H1 (cell line): ENCODE measurements at regions not wholly inside any gene's neighbourhood (a gene's known extent, or its start where the extent isn't known, plus 50 kb on each side); places are given as distances from the start of the nearest gene placed in this dataset.
"Not testable (repeated sequence)": the region's sequence is repeated elsewhere in the genome, so short reads cannot be mapped to it uniquely, and the experiment has no call there.

ENCODE experiments used
- CTCF ChIA-PET: fragments of 300-600 bp; sonication (Branson Sonifier 250); formaldehyde crosslinking; loops from one replicate; lab custom pipeline; 2021; ENCODE audit not compliant: partially characterized antibody; lab: Charles Lee
- POLR2A ChIA-PET: fragments of 300-600 bp; sonication (Branson Sonifier 250); formaldehyde crosslinking; loops from one replicate; lab custom pipeline; 2021; ENCODE audit warnings: inconsistent platforms; ENCODE audit not compliant: partially characterized antibody; lab: Charles Lee
- DNase-seq, 2 experiments: peaks; one replicate each; pipeline versions ENCODE4 v3.0.0 to v3.0.0-alpha.2; 2010 to 2022; ENCODE audit warnings: low spot score in 2 of 2, low read depth in 1 of 2, mixed read lengths in 1 of 2
- FAIRE-seq: peaks from 2 replicates; lab custom pipeline; 2011; peaks lifted over from hg19 to GRCh38; lab: Jason Lieb, UNC
- H2AFZ ChIP-seq: 2 replicates; pipeline ENCODE4 v1.8.1; 2012; ENCODE audit warnings: low read length, inconsistent platforms
- H2AK5ac ChIP-seq: 2 replicates; pipeline ENCODE4 v1.6.1; 2013; ENCODE audit warnings: low read depth, low read length
- H2BK120ac ChIP-seq: replicated peaks from 2 replicates; pipeline ENCODE3; 2013; ENCODE audit warnings: low read depth, low read length, inconsistent platforms
- H2BK12ac ChIP-seq: 2 replicates; pipeline ENCODE4 v1.6.1; 2013; ENCODE audit warnings: low read depth, low read length
- H2BK15ac ChIP-seq: 2 replicates; pipeline ENCODE4 v1.6.1; 2013; ENCODE audit warnings: low read length
- H2BK20ac ChIP-seq: 2 replicates; pipeline ENCODE4 v1.6.1; 2013; ENCODE audit warnings: low read length
- H2BK5ac ChIP-seq: 2 replicates; pipeline ENCODE4 v1.6.1; 2013; ENCODE audit warnings: low read depth, low read length
- H3K14ac ChIP-seq: 2 replicates; pipeline ENCODE4 v1.6.1; 2013; ENCODE audit warnings: inconsistent platforms; ENCODE audit not compliant: insufficient read length
- H3K18ac ChIP-seq: 2 replicates; pipeline ENCODE4 v1.6.1; 2013; ENCODE audit warnings: low read length; ENCODE audit errors: extremely low read depth
- H3K23ac ChIP-seq: 2 replicates; pipeline ENCODE4 v1.6.1; 2013; ENCODE audit warnings: inconsistent platforms; ENCODE audit not compliant: insufficient read length
- H3K23me2 ChIP-seq: 2 replicates; pipeline ENCODE4 v1.6.1; 2013; ENCODE audit warnings: low read depth, low read length
- H3K27ac ChIP-seq: 2 replicates; pipeline ENCODE4 v1.6.1; 2011; ENCODE audit warnings: low read depth, low read length, inconsistent platforms
- H3K27me3 ChIP-seq, 4 experiments: replicated peaks in 1 of 4; 1 replicate in 1 of 4; 2 replicates in 3 of 4; pipeline versions ENCODE4 v1.6.1 to v1.8.1; 2011 to 2013; ENCODE audit warnings: low read length in 3 of 4, mild to moderate bottlenecking in 3 of 4, inconsistent platforms in 2 of 4, mixed read lengths in 2 of 4, moderate library complexity in 1 of 4; ENCODE audit not compliant: control insufficient read depth in 3 of 4, insufficient read depth in 3 of 4; ENCODE audit errors: extremely low read depth in 1 of 4
- H3K36me3 ChIP-seq, 4 experiments: 2 replicates each; pipeline versions ENCODE4 v1.6.1 to v1.8.1; 2011 to 2013; ENCODE audit warnings: mild to moderate bottlenecking in 4 of 4, low read length in 3 of 4, moderate library complexity in 2 of 4, control low read depth in 1 of 4, inconsistent platforms in 1 of 4; ENCODE audit not compliant: insufficient read depth in 4 of 4, control insufficient read depth in 2 of 4
- H3K4ac ChIP-seq: replicated peaks from 2 replicates; pipeline ENCODE3; 2013; ENCODE audit warnings: low read length, low read depth, mixed read lengths, inconsistent platforms; ENCODE audit not compliant: insufficient read length
- H3K4me1 ChIP-seq, 4 experiments: replicated peaks in 1 of 4; 1 replicate in 1 of 4; 2 replicates in 3 of 4; pipeline versions ENCODE4 v1.6.1 to v1.8.1; 2011 to 2013; ENCODE audit warnings: low read length in 3 of 4, inconsistent platforms in 2 of 4, mixed read lengths in 1 of 4; ENCODE audit not compliant: insufficient read depth in 4 of 4, control insufficient read depth in 3 of 4
- H3K4me2 ChIP-seq, 2 experiments: 2 replicates each; pipeline versions ENCODE4 v1.6.1 to v1.8.1; 2011 to 2013; ENCODE audit warnings: low read depth in 2 of 2, low read length in 2 of 2, control low read depth in 1 of 2, inconsistent platforms in 1 of 2, mild to moderate bottlenecking in 1 of 2; ENCODE audit not compliant: insufficient read depth in 1 of 2
- H3K4me3 ChIP-seq, 4 experiments: fragments of 200-600, 300-600 bp in 1 of 4; sonication (generic), shearing (Covaris generic), sonication (Bioruptor Twin) in 1 of 4; 2 replicates each; pipeline versions ENCODE4 v1.5.1 to v1.8.1; 2011 to 2016; ENCODE audit warnings: low read length in 4 of 4, low read depth in 3 of 4, control low read depth in 2 of 4, inconsistent platforms in 2 of 4, mild to moderate bottlenecking in 2 of 4, mixed read lengths in 1 of 4, moderate library complexity in 1 of 4; ENCODE audit not compliant: insufficient read depth in 2 of 4; ENCODE audit errors: extremely low read depth in 1 of 4
- H3K56ac ChIP-seq: replicated peaks from 2 replicates; pipeline ENCODE3; 2013; ENCODE audit warnings: low read depth, mild to moderate bottlenecking, mixed read lengths, low read length, inconsistent platforms; ENCODE audit not compliant: insufficient read length
- H3K79me1 ChIP-seq: 2 replicates; pipeline ENCODE4 v1.6.1; 2013; ENCODE audit warnings: low read depth, low read length, control low read depth
- H3K79me2 ChIP-seq, 2 experiments: 2 replicates each; pipeline versions ENCODE4 v1.6.1 to v1.8.1; 2012 to 2013; ENCODE audit warnings: low read length in 2 of 2, mild to moderate bottlenecking in 2 of 2, inconsistent platforms in 1 of 2; ENCODE audit not compliant: insufficient read depth in 2 of 2, control insufficient read depth in 1 of 2
- H3K9ac ChIP-seq, 4 experiments: replicated peaks in 1 of 4; 1 replicate in 1 of 4; 2 replicates in 3 of 4; pipeline versions ENCODE4 v1.6.1 to v1.8.1; 2011 to 2013; ENCODE audit warnings: low read depth in 3 of 4, low read length in 3 of 4, control low read depth in 2 of 4, mild to moderate bottlenecking in 2 of 4, moderate library complexity in 2 of 4, inconsistent platforms in 1 of 4; ENCODE audit errors: extremely low read depth in 1 of 4
- H3K9me3 ChIP-seq, 2 experiments: 2 replicates each; pipeline versions ENCODE4 v1.6.1 to v1.8.1; 2012 to 2013; ENCODE audit warnings: mild to moderate bottlenecking in 2 of 2, moderate library complexity in 2 of 2, control low read depth in 1 of 2, inconsistent platforms in 1 of 2, low read depth in 1 of 2, low read length in 1 of 2, mixed read lengths in 1 of 2; ENCODE audit not compliant: insufficient read depth in 2 of 2
- H4K20me1 ChIP-seq, 2 experiments: replicated peaks in 1 of 2; 2 replicates each; pipeline versions ENCODE3 to v1.8.1; 2011 to 2013; ENCODE audit warnings: inconsistent platforms in 2 of 2, low read length in 2 of 2, mild to moderate bottlenecking in 1 of 2; ENCODE audit not compliant: insufficient read depth in 2 of 2, control insufficient read depth in 1 of 2
- H4K5ac ChIP-seq: 2 replicates; pipeline ENCODE4 v1.6.1; 2013; ENCODE audit warnings: low read length, low read depth, mixed read lengths, inconsistent platforms; ENCODE audit not compliant: insufficient read length
- H4K8ac ChIP-seq: 2 replicates; pipeline ENCODE4 v1.8.0; 2013; ENCODE audit warnings: mild to moderate bottlenecking, moderate library complexity, low read length, inconsistent platforms; ENCODE audit not compliant: insufficient read depth; ENCODE audit errors: extremely low read depth
- H4K91ac ChIP-seq: replicated peaks from 2 replicates; pipeline ENCODE3; 2013; ENCODE audit warnings: low read length, mixed read lengths, inconsistent platforms; ENCODE audit not compliant: insufficient read length
- WGBS, 2 experiments: shearing (Covaris generic) in 1 of 2; methylation state at CpG; one replicate each; pipeline versions ENCODE4 v1.1.6 to v1.1.7; 2013 to 2015; ENCODE audit warnings: low lambda C conversion rate in 2 of 2, mixed read lengths in 2 of 2, inconsistent platforms in 1 of 2, low coverage in 1 of 2, missing lambda C conversion rate in 1 of 2; ENCODE audit not compliant: insufficient replicate concordance in 2 of 2, insufficient coverage in 1 of 2, insufficient read length in 1 of 2; ENCODE audit errors: extremely low coverage in 1 of 2, missing lambda C conversion rate in 1 of 2; 5-methylcytosine and 5-hydroxymethylcytosine counted together

- not testable (repeated sequence) for H3K79me2 ChIP-seq
- WGBS, 2 experiments = 75% methylated on average over 9 of the region's 9 CpGs; no CpG with 5 or more reads in 1 of the 2 experiments
These were observed 404.4 kb downstream of the METTL4 start for GRCh38 chr18:2166876-2167275.

More at GRCh38 chr18:2166876-2167275, 404.4 kb downstream of the METTL4 start:
- H4K91ac ChIP-seq, CTCF ChIA-PET, H2AFZ ChIP-seq, H3K23me2 ChIP-seq, H3K9ac ChIP-seq, H2AK5ac ChIP-seq, H3K18ac ChIP-seq, H3K4me1 ChIP-seq, DNase-seq, H2BK5ac ChIP-seq, H4K20me1 ChIP-seq, H4K5ac ChIP-seq, H3K27ac ChIP-seq, H3K4me3 ChIP-seq, H3K27me3 ChIP-seq, H3K4ac ChIP-seq, H3K79me1 ChIP-seq, POLR2A ChIA-PET, H2BK120ac ChIP-seq, FAIRE-seq, H3K56ac ChIP-seq, H3K23ac ChIP-seq, H2BK12ac ChIP-seq, H3K36me3 ChIP-seq, H3K4me2 ChIP-seq, H3K9me3 ChIP-seq, H2BK20ac ChIP-seq, H4K8ac ChIP-seq, H2BK15ac ChIP-seq, H3K14ac ChIP-seq: not testable (repeated sequence)
